H1 (cell line): ENCODE measurements at regions not wholly inside any gene's neighbourhood (a gene's known extent, or its start where the extent isn't known, plus 50 kb on each side); places are given as distances from the start of the nearest gene placed in this dataset.

Experiments used
- CTCF ChIA-PET: fragments of 300-600 bp; sonication (Branson Sonifier 250); formaldehyde crosslinking; loops from one replicate; lab custom pipeline; 2021; ENCODE audit not compliant: partially characterized antibody; lab: Charles Lee
- POLR2A ChIA-PET: fragments of 300-600 bp; sonication (Branson Sonifier 250); formaldehyde crosslinking; loops from one replicate; lab custom pipeline; 2021; ENCODE audit warnings: inconsistent platforms; ENCODE audit not compliant: partially characterized antibody; lab: Charles Lee
- DNase-seq, 2 experiments: peaks; one replicate each; pipeline versions ENCODE4 v3.0.0 to v3.0.0-alpha.2; 2010 to 2022; ENCODE audit warnings: low spot score in 2 of 2, low read depth in 1 of 2, mixed read lengths in 1 of 2
- FAIRE-seq: peaks from 2 replicates; lab custom pipeline; 2011; peaks lifted over from hg19 to GRCh38; lab: Jason Lieb, UNC
- H2AFZ ChIP-seq: 2 replicates; pipeline ENCODE4 v1.8.1; 2012; ENCODE audit warnings: low read length, inconsistent platforms
- H2AK5ac ChIP-seq: 2 replicates; pipeline ENCODE4 v1.6.1; 2013; ENCODE audit warnings: low read depth, low read length
- H2BK120ac ChIP-seq: replicated peaks from 2 replicates; pipeline ENCODE3; 2013; ENCODE audit warnings: low read depth, low read length, inconsistent platforms
- H2BK12ac ChIP-seq: 2 replicates; pipeline ENCODE4 v1.6.1; 2013; ENCODE audit warnings: low read depth, low read length
- H2BK15ac ChIP-seq: 2 replicates; pipeline ENCODE4 v1.6.1; 2013; ENCODE audit warnings: low read length
- H2BK20ac ChIP-seq: 2 replicates; pipeline ENCODE4 v1.6.1; 2013; ENCODE audit warnings: low read length
- H2BK5ac ChIP-seq: 2 replicates; pipeline ENCODE4 v1.6.1; 2013; ENCODE audit warnings: low read depth, low read length
- H3K14ac ChIP-seq: 2 replicates; pipeline ENCODE4 v1.6.1; 2013; ENCODE audit warnings: inconsistent platforms; ENCODE audit not compliant: insufficient read length
- H3K18ac ChIP-seq: 2 replicates; pipeline ENCODE4 v1.6.1; 2013; ENCODE audit warnings: low read length; ENCODE audit errors: extremely low read depth
- H3K23ac ChIP-seq: 2 replicates; pipeline ENCODE4 v1.6.1; 2013; ENCODE audit warnings: inconsistent platforms; ENCODE audit not compliant: insufficient read length
- H3K23me2 ChIP-seq: 2 replicates; pipeline ENCODE4 v1.6.1; 2013; ENCODE audit warnings: low read depth, low read length
- H3K27ac ChIP-seq: 2 replicates; pipeline ENCODE4 v1.6.1; 2011; ENCODE audit warnings: low read depth, low read length, inconsistent platforms
- H3K27me3 ChIP-seq, 4 experiments: replicated peaks in 1 of 4; 1 replicate in 1 of 4; 2 replicates in 3 of 4; pipeline versions ENCODE4 v1.6.1 to v1.8.1; 2011 to 2013; ENCODE audit warnings: low read length in 3 of 4, mild to moderate bottlenecking in 3 of 4, inconsistent platforms in 2 of 4, mixed read lengths in 2 of 4, moderate library complexity in 1 of 4; ENCODE audit not compliant: control insufficient read depth in 3 of 4, insufficient read depth in 3 of 4; ENCODE audit errors: extremely low read depth in 1 of 4
- H3K36me3 ChIP-seq, 4 experiments: 2 replicates each; pipeline versions ENCODE4 v1.6.1 to v1.8.1; 2011 to 2013; ENCODE audit warnings: mild to moderate bottlenecking in 4 of 4, low read length in 3 of 4, moderate library complexity in 2 of 4, control low read depth in 1 of 4, inconsistent platforms in 1 of 4; ENCODE audit not compliant: insufficient read depth in 4 of 4, control insufficient read depth in 2 of 4
- H3K4ac ChIP-seq: replicated peaks from 2 replicates; pipeline ENCODE3; 2013; ENCODE audit warnings: low read length, low read depth, mixed read lengths, inconsistent platforms; ENCODE audit not compliant: insufficient read length
- H3K4me1 ChIP-seq, 4 experiments: replicated peaks in 1 of 4; 1 replicate in 1 of 4; 2 replicates in 3 of 4; pipeline versions ENCODE4 v1.6.1 to v1.8.1; 2011 to 2013; ENCODE audit warnings: low read length in 3 of 4, inconsistent platforms in 2 of 4, mixed read lengths in 1 of 4; ENCODE audit not compliant: insufficient read depth in 4 of 4, control insufficient read depth in 3 of 4
- H3K4me2 ChIP-seq, 2 experiments: 2 replicates each; pipeline versions ENCODE4 v1.6.1 to v1.8.1; 2011 to 2013; ENCODE audit warnings: low read depth in 2 of 2, low read length in 2 of 2, control low read depth in 1 of 2, inconsistent platforms in 1 of 2, mild to moderate bottlenecking in 1 of 2; ENCODE audit not compliant: insufficient read depth in 1 of 2
- H3K4me3 ChIP-seq, 4 experiments: fragments of 200-600, 300-600 bp in 1 of 4; sonication (generic), shearing (Covaris generic), sonication (Bioruptor Twin) in 1 of 4; 2 replicates each; pipeline versions ENCODE4 v1.5.1 to v1.8.1; 2011 to 2016; ENCODE audit warnings: low read length in 4 of 4, low read depth in 3 of 4, control low read depth in 2 of 4, inconsistent platforms in 2 of 4, mild to moderate bottlenecking in 2 of 4, mixed read lengths in 1 of 4, moderate library complexity in 1 of 4; ENCODE audit not compliant: insufficient read depth in 2 of 4; ENCODE audit errors: extremely low read depth in 1 of 4
- H3K56ac ChIP-seq: replicated peaks from 2 replicates; pipeline ENCODE3; 2013; ENCODE audit warnings: low read depth, mild to moderate bottlenecking, mixed read lengths, low read length, inconsistent platforms; ENCODE audit not compliant: insufficient read length
- H3K79me1 ChIP-seq: 2 replicates; pipeline ENCODE4 v1.6.1; 2013; ENCODE audit warnings: low read depth, low read length, control low read depth
- H3K79me2 ChIP-seq, 2 experiments: 2 replicates each; pipeline versions ENCODE4 v1.6.1 to v1.8.1; 2012 to 2013; ENCODE audit warnings: low read length in 2 of 2, mild to moderate bottlenecking in 2 of 2, inconsistent platforms in 1 of 2; ENCODE audit not compliant: insufficient read depth in 2 of 2, control insufficient read depth in 1 of 2
- H3K9ac ChIP-seq, 4 experiments: replicated peaks in 1 of 4; 1 replicate in 1 of 4; 2 replicates in 3 of 4; pipeline versions ENCODE4 v1.6.1 to v1.8.1; 2011 to 2013; ENCODE audit warnings: low read depth in 3 of 4, low read length in 3 of 4, control low read depth in 2 of 4, mild to moderate bottlenecking in 2 of 4, moderate library complexity in 2 of 4, inconsistent platforms in 1 of 4; ENCODE audit errors: extremely low read depth in 1 of 4
- H3K9me3 ChIP-seq, 2 experiments: 2 replicates each; pipeline versions ENCODE4 v1.6.1 to v1.8.1; 2012 to 2013; ENCODE audit warnings: mild to moderate bottlenecking in 2 of 2, moderate library complexity in 2 of 2, control low read depth in 1 of 2, inconsistent platforms in 1 of 2, low read depth in 1 of 2, low read length in 1 of 2, mixed read lengths in 1 of 2; ENCODE audit not compliant: insufficient read depth in 2 of 2
- H4K20me1 ChIP-seq, 2 experiments: replicated peaks in 1 of 2; 2 replicates each; pipeline versions ENCODE3 to v1.8.1; 2011 to 2013; ENCODE audit warnings: inconsistent platforms in 2 of 2, low read length in 2 of 2, mild to moderate bottlenecking in 1 of 2; ENCODE audit not compliant: insufficient read depth in 2 of 2, control insufficient read depth in 1 of 2
- H4K5ac ChIP-seq: 2 replicates; pipeline ENCODE4 v1.6.1; 2013; ENCODE audit warnings: low read length, low read depth, mixed read lengths, inconsistent platforms; ENCODE audit not compliant: insufficient read length
- H4K8ac ChIP-seq: 2 replicates; pipeline ENCODE4 v1.8.0; 2013; ENCODE audit warnings: mild to moderate bottlenecking, moderate library complexity, low read length, inconsistent platforms; ENCODE audit not compliant: insufficient read depth; ENCODE audit errors: extremely low read depth
- H4K91ac ChIP-seq: replicated peaks from 2 replicates; pipeline ENCODE3; 2013; ENCODE audit warnings: low read length, mixed read lengths, inconsistent platforms; ENCODE audit not compliant: insufficient read length
- BCL11A ChIP-seq, 2 experiments: IDR thresholded peaks; one replicate each; pipeline ENCODE4 v1.6.1; 2011; ENCODE audit warnings: low read depth in 2 of 2, low read length in 2 of 2, mild to moderate bottlenecking in 2 of 2
- CTCF ChIP-seq, 3 experiments: IDR thresholded peaks; 1 replicate in 2 of 3; 2 replicates in 1 of 3; pipeline versions ENCODE4 v1.5.1 to v1.6.1; 2011; ENCODE audit warnings: low read length in 3 of 3, mild to moderate bottlenecking in 3 of 3, inconsistent platforms in 2 of 3, low read depth in 1 of 3, moderate library complexity in 1 of 3; ENCODE audit not compliant: insufficient read depth in 1 of 3; ENCODE audit errors: control extremely low read depth in 1 of 3
- EGR1 ChIP-seq: IDR thresholded peaks from 2 replicates; pipeline ENCODE4 v1.6.1; 2011; ENCODE audit warnings: low read depth, low read length, borderline replicate concordance
- PHF8 ChIP-seq: fragments of 200-600 bp; sonication (generic); conservative IDR thresholded peaks from 2 replicates; pipeline ENCODE4 v1.7.1; 2012; ENCODE audit warnings: low read depth, mild to moderate bottlenecking, inconsistent platforms, low read length, moderate library complexity
- TBP ChIP-seq: IDR thresholded peaks from 2 replicates; pipeline ENCODE4 v1.6.1; 2011; ENCODE audit warnings: low read depth, low read length, improper control_type of control experiment
- YY1 ChIP-seq: IDR thresholded peaks from 2 replicates; pipeline ENCODE4 v1.6.1; 2011; ENCODE audit warnings: low read depth, mild to moderate bottlenecking, low read length
- WGBS, 2 experiments: shearing (Covaris generic) in 1 of 2; methylation state at CpG; one replicate each; pipeline versions ENCODE4 v1.1.6 to v1.1.7; 2013 to 2015; ENCODE audit warnings: low lambda C conversion rate in 2 of 2, mixed read lengths in 2 of 2, inconsistent platforms in 1 of 2, low coverage in 1 of 2, missing lambda C conversion rate in 1 of 2; ENCODE audit not compliant: insufficient replicate concordance in 2 of 2, insufficient coverage in 1 of 2, insufficient read length in 1 of 2; ENCODE audit errors: extremely low coverage in 1 of 2, missing lambda C conversion rate in 1 of 2; 5-methylcytosine and 5-hydroxymethylcytosine counted together

GRCh38 chr17:63095879-63096278, 129.8 kb downstream of the TANC2 start:
- no peak overlapping the region for H3K27ac ChIP-seq
- POLR2A ChIA-PET, result no interaction called here
- no peak for TF ChIP-seq CTCF (IDR thresholded peaks at IDR 0.05; ENCODE audit: control extremely low read depth in 1 of 3, insufficient read depth in 1 of 3, low read depth in 1 of 3, low read length in 3 of 3)
- no peak for TF ChIP-seq PHF8
- no peak for TF ChIP-seq TBP
- no peak for TF ChIP-seq EGR1
- no peak for TF ChIP-seq BCL11A (IDR thresholded peaks at IDR 0.05; ENCODE audit: low read depth in 2 of 2, low read length in 2 of 2)
- no peak for TF ChIP-seq YY1

More at GRCh38 chr17:63095879-63096278, 129.8 kb downstream of the TANC2 start:
- 84% methylated on average over 1 of the region's 1 CpG; no CpG with 5 or more reads in 1 of the 2 experiments for WGBS, 2 experiments
- Histone ChIP-seq H3K23ac (no peak overlapping the region), H3K4ac (no peak overlapping the region), H2AK5ac (no peak overlapping the region), H2BK15ac (no peak overlapping the region), H4K91ac (no peak overlapping the region), H3K18ac (no peak overlapping the region), H2BK12ac (no peak overlapping the region), H3K23me2 (no peaks in the 10 kb centered on the region), H2AFZ (no peak overlapping the region), H3K9me3 (no peaks in the 10 kb centered on the region), H4K20me1 (peaks cover 0 to 2% of the 10 kb centered on the region in 2 experiments), H3K4me1 (no peaks in the 10 kb centered on the region), H4K5ac (no peak overlapping the region), H2BK5ac (no peak overlapping the region), H3K14ac (no peak overlapping the region), H3K79me2 (no peaks in the 10 kb centered on the region), H3K9ac (no peak overlapping the region), H4K8ac (no peak overlapping the region), H3K4me3 (no peak overlapping the region), H2BK20ac (no peak overlapping the region), H3K27me3 (no peaks in the 10 kb centered on the region), H3K36me3 (no peaks in the 10 kb centered on the region), H3K79me1 (no peaks in the 10 kb centered on the region), H3K56ac (no peak overlapping the region), H3K4me2 (no peak overlapping the region), H2BK120ac (no peak overlapping the region)
- FAIRE-seq (no peak), DNase-seq (no peak)
- CTCF ChIA-PET, result interaction anchor here (0.8 to 0.9 kb wide), 2 partner anchors 13 to 40 kb away, joined by 3 read pairs; no protein-coding TSS in a partner anchor
